Gastrocnemius medialis (tissue), 4 donors: ENCODE measurements at regions not wholly inside any gene's neighbourhood (a gene's known extent, or its start where the extent isn't known, plus 50 kb on each side); places are given as distances from the start of the nearest gene placed in this dataset.

Experiments used
- ATAC-seq, 2 donors: fragments of 150-250 bp; one replicate each; pipeline ENCODE4 v1.9.1; 2016
- DNase-seq, 2 donors: peaks; one replicate each; pipeline ENCODE4 v3.0.0-alpha.2; 2019
- H3K27ac ChIP-seq, 4 donors: fragments of 200-600 bp; sonication (generic); 1 replicate in 1 of 4; 2 replicates in 3 of 4; pipeline ENCODE4 v1.5.1; 2016 to 2018; ENCODE audit warnings: mild to moderate bottlenecking in 2 of 4, moderate library complexity in 1 of 4
- H3K27me3 ChIP-seq, 3 donors: fragments of 200-600 bp; sonication (generic) in 2 of 3; 1 replicate in 1 of 3; 2 replicates in 2 of 3; pipeline versions ENCODE4 v1.5.1 to v1.6.0; 2016 to 2019; ENCODE audit warnings: mild to moderate bottlenecking in 1 of 3, moderate library complexity in 1 of 3
- H3K36me3 ChIP-seq, 2 donors: fragments of 200-600 bp; sonication (generic) in 1 of 2; one replicate each; pipeline ENCODE4 v1.5.1; 2017 to 2018
- H3K4me1 ChIP-seq, 2 donors: fragments of 200-600 bp; sonication (generic) in 1 of 2; one replicate each; pipeline ENCODE4 v1.5.1; 2016 to 2017; ENCODE audit warnings: mild to moderate bottlenecking in 2 of 2
- H3K4me3 ChIP-seq, 4 donors: fragments of 200-600 bp; sonication (generic) in 3 of 4; 1 replicate in 1 of 4; 2 replicates in 3 of 4; pipeline ENCODE4 v1.5.1; 2016 to 2019; ENCODE audit warnings: mild to moderate bottlenecking in 2 of 4
- H3K9me3 ChIP-seq, 3 donors: fragments of 200-600 bp; sonication (generic) in 2 of 3; 1 replicate in 1 of 3; 2 replicates in 2 of 3; pipeline ENCODE4 v1.5.1; 2016 to 2019
- CTCF ChIP-seq, 5 experiments: fragments of 450-650 bp in 3 of 5; fragments of 200-600 bp in 2 of 5; sonication (generic) in 2 of 5; IDR thresholded peaks in 4 of 5; conservative IDR thresholded peaks in 1 of 5; 1 replicate in 4 of 5; 2 replicates in 1 of 5; pipeline ENCODE4 v1.5.1; 2016 to 2019; ENCODE audit warnings: antibody characterized with exemption in 5 of 5, mild to moderate bottlenecking in 3 of 5, moderate library complexity in 3 of 5
- POLR2A ChIP-seq, 2 donors: fragments of 450-650 bp; IDR thresholded peaks; one replicate each; pipeline ENCODE4 v1.6.1; 2017; ENCODE audit warnings: antibody characterized with exemption in 2 of 2, mild to moderate bottlenecking in 2 of 2, moderate library complexity in 2 of 2
- in situ Hi-C, 4 donors: fragments of 200-750 bp; cut with MboI; loops; one replicate each; pipeline versions ENCODE4 v1.15.0 to v1.8.0; 2017; ENCODE audit warnings: low sequenced_read_pairs in 4 of 4
- intact Hi-C: fragments of 100-400 bp; cut with DNase I; formaldehyde crosslinking; loops from one replicate; pipeline ENCODE4 v1.15.1; 2023; ENCODE audit warnings: low total_unique reads

- TF ChIP-seq POLR2A (IDR thresholded peaks at IDR 0.05) (no peak), CTCF (IDR thresholded peaks at IDR 0.05 in 4 of 5, conservative IDR thresholded peaks at IDR 0.05 in 1 of 5) (no peak)
- H3K27me3 ChIP-seq: no peaks in the 10 kb centered on the region
- H3K4me3 ChIP-seq: no peak overlapping the region
- no peaks in the 10 kb centered on the region for H3K36me3 ChIP-seq
- H3K4me1 ChIP-seq: no peaks in the 10 kb centered on the region
- in situ Hi-C loops (no loop called here), intact Hi-C loops (no loop called here)
- H3K27ac ChIP-seq: no peak overlapping the region
- no peak for DNase-seq
- ATAC-seq: no peak
- no peaks in the 10 kb centered on the region for H3K9me3 ChIP-seq
Measured at GRCh38 chrX:63408050-63408449, 56.9 kb upstream of the SPIN4 start.

GRCh38 chrX:63404332-63404731, 53.2 kb upstream of the SPIN4 start:
- no peaks in the 10 kb centered on the region for H3K9me3 ChIP-seq
- no peak overlapping the region for H3K27ac ChIP-seq
- no peak overlapping the region for H3K4me3 ChIP-seq
- DNase-seq (no peak), ATAC-seq (no peak)
- TF ChIP-seq POLR2A (IDR thresholded peaks at IDR 0.05) (no peak), CTCF (IDR thresholded peaks at IDR 0.05 in 4 of 5, conservative IDR thresholded peaks at IDR 0.05 in 1 of 5) (no peak)
- no peaks in the 10 kb centered on the region for H3K36me3 ChIP-seq
- no peaks in the 10 kb centered on the region for H3K4me1 ChIP-seq
- no peaks in the 10 kb centered on the region for H3K27me3 ChIP-seq
- in situ Hi-C loops (no loop called here), intact Hi-C loops (no loop called here)

GRCh38 chrX:63402106-63402505, 51.0 kb upstream of the SPIN4 start:
- no peaks in the 10 kb centered on the region for H3K36me3 ChIP-seq
- H3K4me3 ChIP-seq: no peak overlapping the region
- in situ Hi-C loops: no loop called here
- no peak for TF ChIP-seq CTCF (IDR thresholded peaks at IDR 0.05 in 4 of 5, conservative IDR thresholded peaks at IDR 0.05 in 1 of 5)
- no peak for TF ChIP-seq POLR2A (IDR thresholded peaks at IDR 0.05)
- ATAC-seq: no peak
- no peak overlapping the region for H3K27ac ChIP-seq
- no peak for DNase-seq
- intact Hi-C loops: no loop called here
- no peaks in the 10 kb centered on the region for H3K4me1 ChIP-seq
- no peaks in the 10 kb centered on the region for H3K9me3 ChIP-seq
- no peaks in the 10 kb centered on the region for H3K27me3 ChIP-seq
